HPDE6-E6E7 (cell line): ENCODE measurements at regions not wholly inside any gene's neighbourhood (a gene's known extent, or its start where the extent isn't known, plus 50 kb on each side); places are given as distances from the start of the nearest gene placed in this dataset.

Source experiments
- DNase-seq: peaks from one replicate; pipeline ENCODE4 v3.0.0; 2011; ENCODE audit warnings: missing footprints; ENCODE audit errors: extremely low spot score

DNA sequence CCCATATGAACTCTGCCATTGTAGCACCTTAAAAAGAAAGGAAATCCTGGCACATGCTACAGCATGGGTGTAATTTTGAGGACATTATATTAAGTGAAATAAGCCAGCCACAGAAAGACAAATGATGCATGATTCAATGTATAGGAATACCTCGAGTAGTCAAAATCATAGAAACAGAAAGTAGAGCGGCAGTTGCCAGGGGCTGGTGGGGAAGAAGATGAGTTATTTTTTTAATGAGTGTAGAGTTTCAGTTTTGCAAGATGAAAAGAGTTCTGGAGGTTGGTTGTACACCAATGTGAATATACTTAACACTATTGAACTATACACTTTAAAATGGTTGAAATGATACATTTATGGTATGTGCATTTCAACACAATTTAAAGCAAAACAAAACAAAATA lies 133.0 kb downstream of the ZDHHC21 start:
- DNase-seq = no peak

- DNase-seq = no peak
Observed at GRCh38 chr9:14554886-14555285, 138.3 kb downstream of the ZDHHC21 start.

GRCh38 chr9:14547245-14548060 lies 145.8 kb downstream of the ZDHHC21 start:
- DNase-seq = no peak

DNA sequence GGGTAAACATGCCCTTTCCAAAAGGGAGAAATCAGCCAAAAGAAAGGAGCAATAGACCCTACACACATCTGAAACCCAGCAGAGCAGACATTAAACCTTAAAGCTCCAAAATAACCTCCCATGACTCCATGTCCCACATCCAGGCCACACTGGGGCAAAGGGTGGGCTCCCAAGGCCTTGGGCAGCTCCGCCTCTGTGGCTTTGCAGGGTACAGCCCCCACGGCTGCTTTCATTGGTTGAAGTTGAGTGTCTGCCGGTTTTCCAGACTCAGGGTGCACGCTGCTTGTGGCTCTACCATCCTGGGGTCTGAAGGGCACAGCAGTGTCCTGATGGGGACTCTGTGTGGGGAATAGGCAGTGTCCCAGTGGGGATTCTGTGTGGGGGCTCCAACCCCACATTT lies 146.5 kb downstream of the ZDHHC21 start:
- DNase-seq = no peak

DNA sequence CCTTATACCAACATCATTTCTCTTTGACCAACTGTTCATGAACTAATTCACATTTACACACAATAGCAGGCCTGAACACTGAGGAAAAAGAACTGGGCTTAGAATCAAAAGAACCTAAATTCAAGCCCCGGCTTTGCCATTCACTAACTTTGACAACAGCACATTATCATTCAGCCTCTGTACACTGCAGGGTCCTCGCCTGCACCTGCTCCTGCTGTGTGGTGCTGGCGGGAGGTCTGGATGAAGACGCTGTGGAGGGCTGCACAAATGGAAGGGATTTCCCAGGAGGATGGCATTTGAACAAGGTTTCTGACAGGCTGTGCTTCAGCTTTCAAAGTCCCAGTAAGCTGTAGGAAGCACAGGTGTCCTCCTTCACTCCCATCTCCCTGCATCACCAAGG lies 151.2 kb downstream of the ZDHHC21 start:
- DNase-seq = no peak

- no peak for DNase-seq
Observed at GRCh38 chr9:14538526-14538925, 154.7 kb downstream of the ZDHHC21 start.

DNA sequence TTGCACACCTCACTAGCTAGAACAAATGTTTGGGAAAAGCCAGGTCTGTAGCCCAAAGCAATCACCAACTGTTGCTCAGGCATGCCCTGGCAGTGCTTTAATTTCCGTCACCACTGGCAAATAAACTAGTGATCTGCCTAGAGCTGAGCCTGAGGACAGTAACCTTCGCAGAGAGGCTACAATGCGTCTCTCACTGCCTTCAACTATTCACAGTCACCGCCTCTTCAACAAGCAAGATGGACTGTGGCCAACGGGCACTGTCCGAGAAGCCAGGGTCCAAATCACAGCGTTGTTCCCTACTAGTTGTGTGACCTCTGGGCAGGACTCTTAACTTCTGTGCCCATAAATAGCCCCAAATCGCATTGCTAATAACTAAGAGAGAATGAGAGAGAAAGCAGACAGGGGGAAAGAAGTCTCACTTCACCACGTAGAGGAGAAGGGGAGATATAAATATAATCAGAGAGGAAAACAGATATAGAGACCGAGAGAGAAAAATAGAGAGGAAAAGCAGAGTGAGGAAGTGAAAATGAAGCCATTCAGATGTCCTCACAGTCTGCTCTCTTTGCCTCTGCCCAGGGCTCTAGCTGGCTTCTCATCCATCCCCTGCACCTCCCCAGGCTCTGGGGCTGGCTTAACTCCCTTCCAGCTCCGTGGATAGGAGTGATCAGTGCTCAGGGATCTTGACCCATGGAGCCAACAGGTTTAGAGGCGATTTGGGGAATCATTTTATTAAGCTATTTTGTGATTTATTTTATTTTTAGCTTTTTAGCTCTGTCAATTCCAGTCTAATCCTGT lies 157.9 kb downstream of the ZDHHC21 start:
- DNase-seq = no peak

DNA sequence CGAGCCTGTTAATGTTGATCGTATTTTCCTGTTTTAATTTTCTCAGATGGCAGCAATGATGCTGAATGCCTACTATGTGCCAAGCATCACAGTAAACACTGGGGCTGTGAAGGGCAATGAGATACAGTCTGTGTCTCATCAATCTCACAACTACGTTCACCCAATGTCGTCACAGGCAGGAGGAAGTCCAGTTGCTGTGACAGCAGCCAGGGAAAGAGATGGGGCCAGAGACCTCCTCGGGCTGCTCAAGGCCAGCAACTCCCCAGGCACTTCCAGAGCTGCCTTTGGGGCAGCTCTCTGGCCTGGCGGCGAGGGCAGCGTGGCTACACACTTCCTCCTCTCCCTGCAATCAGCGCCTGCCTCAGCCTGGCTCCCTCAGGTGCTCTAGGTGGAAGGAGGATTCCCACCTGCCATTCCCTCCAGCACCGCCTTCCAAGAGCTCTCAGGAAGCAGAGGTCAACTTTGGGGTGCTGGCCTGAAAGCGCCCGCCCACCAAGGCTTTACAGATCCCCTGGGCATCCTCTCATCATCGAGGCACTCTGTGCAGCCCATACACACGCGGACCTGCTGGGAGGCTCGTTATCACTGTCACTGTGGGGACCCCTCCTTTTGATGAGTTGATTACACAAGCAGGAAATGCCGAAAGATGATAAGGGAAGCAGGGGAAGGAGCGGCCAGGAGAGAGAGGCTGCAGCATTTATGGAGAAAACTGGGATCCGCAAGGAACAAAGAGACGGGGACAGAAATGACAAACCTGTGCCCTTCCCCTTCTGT lies 159.2 kb downstream of the ZDHHC21 start:
- DNase-seq = no peak

DNA sequence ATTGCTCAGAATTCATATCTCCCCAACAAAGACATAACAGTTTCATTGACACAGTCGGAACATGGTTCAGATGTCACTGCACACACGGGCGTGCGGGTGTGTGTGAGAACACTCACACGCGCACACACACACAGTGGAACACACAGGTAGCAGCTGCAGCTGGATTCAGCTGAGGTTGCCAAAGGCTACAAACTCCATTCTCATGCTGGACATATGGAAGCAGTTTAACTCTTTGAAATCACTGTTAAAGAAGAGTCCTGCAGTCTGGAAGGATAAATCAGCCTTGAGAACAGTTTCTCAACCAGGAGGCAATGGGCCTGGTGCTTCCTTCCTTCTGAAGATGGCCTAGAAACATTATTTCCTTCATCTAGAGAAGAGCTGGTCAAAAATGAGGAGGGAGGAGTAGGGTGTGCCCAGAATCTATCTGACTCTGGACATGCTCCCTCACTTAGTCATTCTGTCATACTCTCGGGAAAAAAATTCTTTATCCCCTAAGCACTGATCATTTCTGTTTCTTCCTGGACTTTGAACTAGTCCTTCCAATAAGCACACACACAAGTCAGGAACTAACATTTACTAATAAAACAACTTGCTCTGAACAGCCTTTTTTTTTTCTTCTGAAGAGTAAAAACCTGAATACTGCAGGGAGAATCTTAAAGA lies 160.6 kb downstream of the ZDHHC21 start:
- peak; percentile 9 for DNase-seq

DNA sequence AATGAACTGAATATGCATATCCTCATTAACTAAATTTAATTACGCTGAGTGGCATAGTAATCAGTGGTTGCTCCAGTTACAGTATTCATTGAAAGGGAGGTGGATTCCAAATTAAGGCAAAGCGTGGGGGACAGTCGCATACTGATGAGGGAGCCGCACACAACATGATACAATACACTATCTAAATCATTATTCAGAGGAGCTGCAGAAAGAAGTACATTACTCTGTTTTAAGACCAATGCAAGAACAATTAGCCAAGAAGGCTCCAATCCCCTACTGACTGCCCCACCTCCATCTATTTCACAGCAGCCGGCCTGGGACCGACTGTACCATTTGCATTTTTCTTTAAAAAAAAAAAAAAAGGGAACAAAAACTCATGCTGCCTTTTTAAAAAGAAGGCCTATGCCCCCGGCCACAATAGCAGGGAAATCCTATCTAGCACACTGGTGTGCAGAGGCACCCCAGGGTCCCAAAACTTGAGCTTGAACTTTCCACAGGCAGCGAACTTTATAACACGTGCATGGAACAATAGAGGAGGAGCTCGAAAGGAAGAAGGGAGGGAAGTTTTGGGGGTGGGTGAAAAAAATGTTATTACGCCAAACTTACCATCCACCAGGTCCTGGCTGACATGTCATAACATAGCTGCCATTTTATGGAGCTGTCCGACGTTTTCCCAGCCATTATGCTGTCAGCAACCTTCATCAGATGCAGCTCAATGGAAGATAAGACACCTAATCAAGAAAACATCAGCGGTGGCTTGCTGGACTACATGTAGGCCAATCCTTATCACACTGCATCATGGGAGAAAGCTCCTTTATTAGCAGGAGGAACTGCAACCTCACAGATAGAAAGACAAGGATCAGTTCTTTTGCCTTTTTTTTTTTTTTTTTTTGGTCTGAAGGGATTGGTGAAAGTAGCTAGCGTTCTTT lies 161.6 kb downstream of the ZDHHC21 start:
- no peak for DNase-seq

GRCh38 chr9:14530841-14531240 lies 162.4 kb downstream of the ZDHHC21 start:
- DNase-seq = no peak

- no peak for DNase-seq
Observed at GRCh38 chr9:14530366-14530765, 162.9 kb downstream of the ZDHHC21 start.

DNA sequence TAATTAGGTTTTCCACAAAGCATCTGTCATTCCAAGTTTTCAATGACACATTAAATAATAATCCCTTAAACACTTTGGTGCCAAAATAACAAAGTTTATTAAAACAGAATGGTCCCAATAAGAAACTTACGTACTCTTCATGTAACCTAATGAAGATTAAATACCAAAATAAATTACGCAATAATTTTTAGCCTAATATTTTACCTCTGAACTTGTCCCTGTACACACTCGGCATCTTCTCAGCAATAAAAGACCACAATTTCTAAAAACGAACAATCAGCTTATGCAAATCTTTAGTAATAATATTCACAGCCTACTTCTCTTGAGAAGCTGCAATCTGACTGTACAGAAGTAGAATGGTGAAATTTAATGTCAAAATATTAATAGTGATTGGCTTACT lies 163.6 kb downstream of the ZDHHC21 start:
- DNase-seq = no peak

GRCh38 chr9:14529054-14529453 lies 164.2 kb downstream of the ZDHHC21 start:
- no peak for DNase-seq

DNA sequence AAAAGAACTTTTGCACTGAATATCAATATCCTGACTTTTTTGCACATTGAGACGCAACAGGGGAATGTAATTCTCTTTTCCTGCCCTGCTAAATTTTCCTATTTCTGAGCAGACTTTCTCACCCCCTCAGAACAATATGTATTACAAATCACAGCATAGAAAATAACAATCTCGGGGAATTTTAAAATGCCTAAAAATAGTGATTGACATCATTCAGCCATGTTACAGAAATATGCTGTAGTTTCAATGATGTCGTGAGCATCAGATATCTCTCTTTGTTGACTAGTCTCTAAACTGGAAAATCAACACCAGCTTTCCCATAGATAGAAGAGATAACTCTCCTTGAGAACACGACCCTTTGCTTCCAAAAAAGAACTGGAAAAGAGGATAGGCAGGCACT lies 166.7 kb downstream of the ZDHHC21 start:
- DNase-seq = no peak

DNA sequence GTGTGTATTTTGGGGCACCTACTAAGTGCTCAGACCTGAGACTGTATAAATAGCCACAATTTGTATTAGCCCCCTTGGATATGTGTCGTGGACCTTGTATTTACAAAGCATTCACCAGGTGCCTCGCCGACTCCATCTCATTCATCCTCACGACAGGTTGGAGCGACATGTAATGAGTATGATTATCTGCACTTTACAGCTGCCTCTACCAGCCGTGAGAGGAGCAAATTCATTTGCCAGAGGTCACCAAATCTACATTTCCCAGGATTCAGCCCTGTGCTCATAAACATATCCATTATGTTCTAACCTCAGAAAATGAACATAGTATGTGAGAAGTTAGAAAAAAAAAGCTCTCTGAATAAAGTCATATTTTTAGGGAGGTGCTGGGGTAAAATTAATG lies 167.4 kb downstream of the ZDHHC21 start:
- no peak for DNase-seq

GRCh38 chr9:14524873-14525515 lies 168.2 kb downstream of the ZDHHC21 start:
- DNase-seq = no peak

DNA sequence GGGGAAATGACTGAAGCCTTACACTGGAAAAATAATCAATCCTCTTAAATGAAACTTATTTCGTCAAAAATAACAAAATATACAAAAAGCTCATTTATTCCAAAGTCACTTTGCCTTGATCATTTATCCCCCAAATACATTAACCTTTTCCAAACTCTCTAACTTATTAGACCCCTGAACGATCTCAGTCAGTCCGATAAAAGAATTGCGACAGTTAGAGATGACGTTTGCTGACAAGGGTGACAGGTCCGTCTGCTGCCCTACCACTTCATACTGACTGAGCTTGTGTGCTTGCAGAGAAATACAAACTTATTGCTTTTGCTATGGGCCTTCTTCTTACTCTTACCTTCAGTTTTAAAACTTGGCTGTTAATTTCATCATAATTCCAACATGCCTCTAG lies 169.7 kb downstream of the ZDHHC21 start:
- DNase-seq = no peak

DNA sequence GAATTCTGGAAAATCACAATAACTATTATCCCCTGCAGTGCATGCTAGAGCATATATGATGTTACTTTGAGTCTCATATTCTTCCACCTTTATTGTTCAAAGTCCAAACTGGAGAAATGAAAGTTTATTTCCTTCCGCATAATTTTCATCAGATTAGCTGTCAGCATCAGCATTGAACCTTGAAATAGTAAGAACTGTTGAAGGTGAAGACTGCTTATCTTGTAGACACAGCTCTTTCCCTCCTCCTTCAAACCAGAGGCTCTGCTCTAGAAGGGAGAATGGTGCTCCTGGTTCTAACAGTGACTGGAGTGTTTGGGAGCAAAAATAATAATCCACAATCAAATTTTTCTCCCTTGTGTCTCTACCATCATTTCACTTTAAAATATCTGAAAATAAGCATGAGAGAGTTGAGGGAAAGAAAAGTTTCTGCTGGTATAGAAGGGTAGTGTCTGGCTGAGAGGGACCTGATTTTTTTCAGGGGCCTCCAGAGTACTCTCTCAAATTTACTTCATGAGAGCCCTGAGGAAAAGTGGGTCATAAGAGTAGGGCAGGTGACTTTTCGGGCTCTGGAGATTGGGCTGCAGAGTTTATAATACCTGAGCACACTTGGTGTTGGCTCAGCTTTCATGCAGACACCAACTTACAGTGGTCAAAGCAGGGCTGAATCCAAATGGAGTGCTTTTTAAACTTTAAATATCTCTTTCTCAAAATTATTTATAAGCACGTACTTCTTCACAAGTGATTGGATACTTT lies 170.4 kb downstream of the ZDHHC21 start:
- DNase-seq = no peak

DNA sequence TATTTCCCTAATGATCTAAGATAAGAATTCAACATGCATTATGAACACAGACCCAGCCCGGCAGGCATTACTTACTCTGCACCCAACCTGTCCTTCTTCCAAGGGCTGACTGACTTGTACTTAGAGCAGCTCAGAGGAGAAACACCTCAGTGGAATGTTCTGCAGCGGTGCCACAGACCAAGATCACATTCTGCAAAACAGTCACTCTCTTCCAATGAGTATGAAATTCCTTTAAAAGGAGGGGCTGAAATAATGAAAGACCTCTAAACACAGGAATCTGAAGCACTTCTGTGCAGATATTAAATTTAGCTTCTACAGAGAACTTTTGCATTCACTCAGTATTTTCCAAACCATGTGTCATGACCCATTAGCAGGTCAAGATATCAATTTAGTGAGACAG lies 172.9 kb downstream of the ZDHHC21 start:
- no peak for DNase-seq
